HCT116 (cell line): ENCODE measurements at regions not wholly inside any gene's neighbourhood (a gene's known extent, or its start where the extent isn't known, plus 50 kb on each side); places are given as distances from the start of the nearest gene placed in this dataset.

Source experiments
- ATAC-seq: fragments of 200-7000 bp; cut with Tn5 transposase; 2 replicates; pipeline ENCODE4 v1.9.1; 2020; ENCODE audit warnings: mild to moderate bottlenecking, moderate library complexity
- BruUV-seq: library from RNA; stranded (reverse); fragments of 400-500 nt; replicated peaks from 2 replicates; lab custom pipeline; 2021; lab: Mats Ljungman, UMichigan
- CTCF ChIA-PET: fragments of 300-600 bp; sonication (Branson Sonifier 250); formaldehyde crosslinking; loops from one replicate; lab custom pipeline; 2021; ENCODE audit warnings: antibody characterized with exemption; lab: Charles Lee
- POLR2A ChIA-PET: fragments of 300-600, 350-600 bp; sonication (Branson Sonifier 250); formaldehyde crosslinking; loops from one replicate; lab custom pipeline; 2021; ENCODE audit warnings: antibody characterized with exemption; lab: Charles Lee
- RAD21 ChIA-PET, 2 experiments: fragments of 300-600 bp; sonication (Branson Sonifier 250); formaldehyde crosslinking; loops; one replicate each; lab custom pipeline; 2023; ENCODE audit warnings: low total read pairs in 2 of 2; ENCODE audit not compliant: uncharacterized antibody in 2 of 2, unreplicated experiment in 2 of 2, low non-redundant PET in 1 of 2; lab: Charles Lee
- DNase-seq: peaks from one replicate; pipeline ENCODE4 v3.0.0-alpha.2; 2010; ENCODE audit warnings: low read depth, low spot score
- H2AFZ ChIP-seq: fragments of 200-600 bp; shearing (Covaris generic), sonication (generic); 2 replicates; pipeline ENCODE4 v1.6.1; 2017; ENCODE audit warnings: low read depth, mixed run types, mixed read lengths, antibody characterized with exemption, low read length; ENCODE audit not compliant: poor library complexity, severe bottlenecking
- H3K27ac ChIP-seq: 2 replicates; pipeline ENCODE4 v1.5.1; 2012; ENCODE audit warnings: low read depth, low read length
- H3K27me3 ChIP-seq: fragments of 200-600 bp; sonication (generic); 2 replicates; pipeline ENCODE4 v1.6.1; 2016; ENCODE audit warnings: mixed run types, low read length, mixed read lengths; ENCODE audit not compliant: insufficient read depth
- H3K36me3 ChIP-seq, 2 experiments: fragments of 200-500 bp in 1 of 2; fragments of 200-600 bp in 1 of 2; sonication (Bioruptor generic) in 1 of 2; sonication (generic) in 1 of 2; 2 replicates each; pipeline versions ENCODE4 v1.5.1 to v1.6.1; 2014 to 2016; ENCODE audit warnings: low read length in 2 of 2, inconsistent platforms in 1 of 2, mixed read lengths in 1 of 2, mixed run types in 1 of 2; ENCODE audit not compliant: insufficient read depth in 2 of 2, control insufficient read depth in 1 of 2
- H3K4me1 ChIP-seq, 2 experiments: fragments of 200-600 bp in 1 of 2; sonication (generic) in 1 of 2; 2 replicates each; pipeline versions ENCODE4 v1.5.1 to v1.6.1; 2012 to 2017; ENCODE audit warnings: low read length in 2 of 2, inconsistent platforms in 1 of 2, mild to moderate bottlenecking in 1 of 2, mixed read lengths in 1 of 2, mixed run types in 1 of 2, moderate library complexity in 1 of 2; ENCODE audit not compliant: insufficient read depth in 2 of 2, control insufficient read depth in 1 of 2
- H3K4me2 ChIP-seq: fragments of 200-600 bp; sonication (generic); 2 replicates; pipeline ENCODE4 v1.6.1; 2017; ENCODE audit warnings: mixed run types, low read length, mixed read lengths
- H3K4me3 ChIP-seq, 2 experiments: fragments of 200-600 bp in 1 of 2; sonication (generic) in 1 of 2; replicated peaks in 1 of 2; 2 replicates each; pipeline ENCODE4 v1.5.1; 2011 to 2016; ENCODE audit warnings: low read length in 2 of 2, control low read depth in 1 of 2, low read depth in 1 of 2, mild to moderate bottlenecking in 1 of 2, mixed read lengths in 1 of 2, mixed run types in 1 of 2
- H3K79me2 ChIP-seq: fragments of 200-600 bp; sonication (generic); 2 replicates; pipeline ENCODE4 v1.6.1; 2017; ENCODE audit warnings: mild to moderate bottlenecking, mixed run types, low read length, moderate library complexity, mixed read lengths; ENCODE audit not compliant: insufficient read depth
- H3K9ac ChIP-seq: fragments of 200-600 bp; sonication (generic); 2 replicates; pipeline ENCODE4 v1.6.1; 2016; ENCODE audit warnings: low read length, mixed read lengths
- H3K9me2 ChIP-seq: fragments of 200-600 bp; sonication (generic), shearing (Covaris generic); 2 replicates; pipeline ENCODE4 v1.6.1; 2017; ENCODE audit warnings: mixed run types, mild to moderate bottlenecking, moderate library complexity; ENCODE audit not compliant: insufficient read depth
- H3K9me3 ChIP-seq, 2 experiments: fragments of 200-500 bp in 1 of 2; fragments of 200-600 bp in 1 of 2; sonication (Bioruptor generic) in 1 of 2; sonication (generic) in 1 of 2; 2 replicates each; pipeline ENCODE4 v1.6.1; 2014 to 2017; ENCODE audit warnings: low read length in 2 of 2, mixed read lengths in 2 of 2, inconsistent platforms in 1 of 2, low read depth in 1 of 2, mild to moderate bottlenecking in 1 of 2, mixed run types in 1 of 2, moderate library complexity in 1 of 2; ENCODE audit not compliant: control insufficient read depth in 1 of 2, insufficient read depth in 1 of 2
- H4K20me1 ChIP-seq: fragments of 200-600 bp; sonication (generic), shearing (Covaris generic); 2 replicates; pipeline ENCODE4 v1.6.1; 2017; ENCODE audit warnings: mixed run types, mild to moderate bottlenecking, moderate library complexity; ENCODE audit not compliant: insufficient read depth
- CEBPB ChIP-seq: IDR thresholded peaks from 2 replicates; pipeline ENCODE4 v1.6.1; 2012; ENCODE audit warnings: low read depth
- EZH2 ChIP-seq: fragments of 200-600 bp; sonication (generic); IDR thresholded peaks from 2 replicates; pipeline ENCODE4 v1.6.1; 2017; ENCODE audit warnings: antibody characterized with exemption, mixed run types
- JUND ChIP-seq: IDR thresholded peaks from 2 replicates; pipeline ENCODE4 v1.6.1; 2012
- MAX ChIP-seq: IDR thresholded peaks from 2 replicates; pipeline ENCODE4 v1.6.1; 2012
- POLR2AphosphoS5 ChIP-seq: IDR thresholded peaks from 2 replicates; pipeline ENCODE4 v1.6.1; 2011; ENCODE audit warnings: mild to moderate bottlenecking, low read depth, low read length, moderate library complexity
- RAD21 ChIP-seq: IDR thresholded peaks from 2 replicates; pipeline ENCODE4 v1.6.1; 2012; ENCODE audit warnings: low read depth, mild to moderate bottlenecking
- SIN3A ChIP-seq: IDR thresholded peaks from 2 replicates; pipeline ENCODE4 v1.6.1; 2012; ENCODE audit warnings: low read depth
- ZBTB33 ChIP-seq: IDR thresholded peaks from 2 replicates; pipeline ENCODE4 v1.6.1; 2011; ENCODE audit warnings: mild to moderate bottlenecking, low read length, moderate library complexity; ENCODE audit not compliant: insufficient replicate concordance; ENCODE audit errors: extremely low read depth
- intact Hi-C: fragments of 100-400 bp; cut with micrococcal nuclease; formaldehyde crosslinking; loops from 2 replicates; pipeline ENCODE4 v1.10.0; 2022
- TF ChIP-seq, protein P1 (sequence below): IDR thresholded peaks from 2 replicates; pipeline ENCODE4 v1.6.1; 2012

GRCh38 chr20:60087563-60088105 lies 129.4 kb downstream of the CDH26 start:
- H3K9ac ChIP-seq = no peak overlapping the region

DNA sequence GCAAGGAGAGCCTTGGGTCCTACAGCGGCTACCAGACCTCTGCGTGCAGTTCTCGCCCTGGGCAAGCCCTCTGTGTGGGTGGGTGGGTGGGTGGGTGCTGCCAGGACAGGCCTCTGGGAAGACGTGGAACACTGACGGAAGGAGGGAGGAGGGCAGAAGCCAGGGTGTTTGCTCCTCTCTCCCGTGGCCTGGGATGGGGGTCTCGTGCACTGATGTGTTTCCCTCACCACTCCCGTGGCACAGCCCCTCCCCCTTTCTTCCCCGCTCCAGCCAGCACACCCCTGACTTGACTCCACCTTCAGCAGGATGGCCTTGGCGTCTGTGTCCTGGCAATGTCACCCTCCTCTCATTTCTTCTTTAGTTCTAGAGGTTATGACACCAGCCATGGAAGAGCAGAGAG lies 130.0 kb downstream of the CDH26 start:
- ChIA-PET POLR2A (no interaction called here), CTCF (no interaction called here)
- Histone ChIP-seq H3K27me3 (peaks cover 16% of the 10 kb centered on the region; the same call in 1 of the 2 replicates), H3K9me3 (no peaks in the 10 kb centered on the region), H3K79me2 (no peaks in the 10 kb centered on the region)
- TF ChIP-seq JUND (no peak), SIN3A (no peak), CEBPB (no peak), EZH2 (no peak), ZBTB33 (no peak)
- TF ChIP-seq, protein P1, sequence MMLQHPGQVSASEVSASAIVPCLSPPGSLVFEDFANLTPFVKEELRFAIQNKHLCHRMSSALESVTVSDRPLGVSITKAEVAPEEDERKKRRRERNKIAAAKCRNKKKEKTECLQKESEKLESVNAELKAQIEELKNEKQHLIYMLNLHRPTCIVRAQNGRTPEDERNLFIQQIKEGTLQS = no peak
- TF ChIP-seq, all 23 proteins: peak for 0
- ATAC-seq (no peak), DNase-seq (no peak)
- H3K9ac ChIP-seq = no peak overlapping the region
- RAD21 ChIA-PET = no interaction called here
- H3K27ac ChIP-seq = no peak overlapping the region
- H3K4me3 ChIP-seq = no peak overlapping the region
- no peaks in the 10 kb centered on the region for H3K9me2 ChIP-seq
- BruUV-seq = no TSS peak
- H2AFZ ChIP-seq = no peak overlapping the region
- intact Hi-C loops = no loop called here
- H4K20me1 ChIP-seq = no peaks in the 10 kb centered on the region
- no peak overlapping the region for H3K4me2 ChIP-seq
- H3K36me3 ChIP-seq = no peaks in the 10 kb centered on the region
- no peaks in the 10 kb centered on the region for H3K4me1 ChIP-seq

More at GRCh38 chr20:60087563-60088105, 129.4 kb downstream of the CDH26 start:
- no peak overlapping the region for H2AFZ ChIP-seq
- no peak overlapping the region for H3K27ac ChIP-seq
- no peaks in the 10 kb centered on the region for H3K9me3 ChIP-seq
- DNase-seq (no peak), ATAC-seq (no peak)
- no peaks in the 10 kb centered on the region for H3K36me3 ChIP-seq
- H3K4me2 ChIP-seq = no peak overlapping the region
- no peak overlapping the region for H3K4me3 ChIP-seq
- no peaks in the 10 kb centered on the region for H3K4me1 ChIP-seq
- POLR2A ChIA-PET = no interaction called here
- RAD21 ChIA-PET = no interaction called here
- TF ChIP-seq RAD21 = no peak
- no peak for TF ChIP-seq MAX
- no peak for TF ChIP-seq POLR2AphosphoS5
- CTCF ChIA-PET = no interaction called here
- no peaks in the 10 kb centered on the region for H3K79me2 ChIP-seq
- H3K27me3 ChIP-seq = peaks cover 16% of the 10 kb centered on the region; the same call in 1 of the 2 replicates
- no peaks in the 10 kb centered on the region for H3K9me2 ChIP-seq
- H4K20me1 ChIP-seq = no peaks in the 10 kb centered on the region
- BruUV-seq = no TSS peak
- intact Hi-C loops = no loop called here
